ENCODE measurements at regions not wholly inside any gene's neighbourhood (a gene's known extent, or its start where the extent isn't known, plus 50 kb on each side); places are given as distances from the start of the nearest gene placed in this dataset.

- DNase-seq (ENCODE audit: low read depth in 3 of 3, low spot score in 2 of 3), result no peak
Observed at GRCh38 chr1:195153107-195153506, 1455.1 kb downstream of the KCNT2 start.

- no peak for DNase-seq (ENCODE audit: low read depth in 3 of 3, low spot score in 2 of 3)
Observed at GRCh38 chr1:195150768-195151167, 1457.5 kb downstream of the KCNT2 start.

GRCh38 chr1:195141294-195141693, 1466.9 kb downstream of the KCNT2 start:
- DNase-seq (ENCODE audit: low read depth in 3 of 3, low spot score in 2 of 3), result no peak

GRCh38 chr1:195130598-195130997, 1477.6 kb downstream of the KCNT2 start:
- no peak for DNase-seq (ENCODE audit: low read depth in 3 of 3, low spot score in 2 of 3)

- DNase-seq (ENCODE audit: low read depth in 3 of 3, low spot score in 2 of 3), result no peak
Observed at GRCh38 chr1:195122497-195122896, 1485.7 kb downstream of the KCNT2 start.

- DNase-seq (ENCODE audit: low read depth in 3 of 3, low spot score in 2 of 3), result no peak
Observed at GRCh38 chr1:195113471-195113870, 1494.8 kb downstream of the KCNT2 start.

- DNase-seq (ENCODE audit: low read depth in 3 of 3, low spot score in 2 of 3), result no peak
Observed at GRCh38 chr1:195105773-195106172, 1502.5 kb downstream of the KCNT2 start.

GRCh38 chr1:195105281-195105680, 1503.0 kb downstream of the KCNT2 start:
- DNase-seq (ENCODE audit: low read depth in 3 of 3, low spot score in 2 of 3), result no peak

- no peak for DNase-seq (ENCODE audit: low read depth in 3 of 3, low spot score in 2 of 3)
Observed at GRCh38 chr1:195097316-195097715, 1510.9 kb downstream of the KCNT2 start.

- no peak for DNase-seq (ENCODE audit: low read depth in 3 of 3, low spot score in 2 of 3)
Observed at GRCh38 chr1:195096051-195096521, 1512.2 kb downstream of the KCNT2 start.

- no peak for DNase-seq (ENCODE audit: low read depth in 3 of 3, low spot score in 2 of 3)
Observed at GRCh38 chr1:195085196-195085595, 1523.0 kb downstream of the KCNT2 start.

GRCh38 chr1:195082183-195082582, 1526.1 kb downstream of the KCNT2 start:
- no peak for DNase-seq (ENCODE audit: low read depth in 3 of 3, low spot score in 2 of 3)

GRCh38 chr1:195076682-195077081, 1531.6 kb downstream of the KCNT2 start:
- no peak for DNase-seq (ENCODE audit: low read depth in 3 of 3, low spot score in 2 of 3)

GRCh38 chr1:195075973-195076372, 1532.3 kb downstream of the KCNT2 start:
- DNase-seq (ENCODE audit: low read depth in 3 of 3, low spot score in 2 of 3), result no peak

- DNase-seq (ENCODE audit: low read depth in 3 of 3, low spot score in 2 of 3), result no peak
Observed at GRCh38 chr1:195071461-195071860, 1536.8 kb downstream of the KCNT2 start.

- no peak for DNase-seq (ENCODE audit: low read depth in 3 of 3, low spot score in 2 of 3)
Observed at GRCh38 chr1:195065437-195065836, 1542.8 kb downstream of the KCNT2 start.

- no peak for DNase-seq (ENCODE audit: low read depth in 3 of 3, low spot score in 2 of 3)
Observed at GRCh38 chr1:195064358-195064757, 1543.9 kb downstream of the KCNT2 start.

GRCh38 chr1:195054217-195054687, 1554.0 kb downstream of the KCNT2 start:
- no peak for DNase-seq (ENCODE audit: low read depth in 3 of 3, low spot score in 2 of 3)

- DNase-seq (ENCODE audit: low read depth in 3 of 3, low spot score in 2 of 3), result no peak
Observed at GRCh38 chr1:195053478-195053877, 1554.8 kb downstream of the KCNT2 start.

- no peak for DNase-seq (ENCODE audit: low read depth in 3 of 3, low spot score in 2 of 3)
Observed at GRCh38 chr1:195047772-195048171, 1560.5 kb downstream of the KCNT2 start.

GRCh38 chr1:195045072-195045471, 1563.2 kb downstream of the KCNT2 start:
- DNase-seq (ENCODE audit: low read depth in 3 of 3, low spot score in 2 of 3), result no peak

- DNase-seq (ENCODE audit: low read depth in 3 of 3, low spot score in 2 of 3), result no peak
Observed at GRCh38 chr1:195030793-195031192, 1577.4 kb downstream of the KCNT2 start.

GRCh38 chr1:195026792-195027191, 1581.4 kb downstream of the KCNT2 start:
- no peak for DNase-seq (ENCODE audit: low read depth in 3 of 3, low spot score in 2 of 3)

Data from right renal cortex interstitium (tissue), 3 donors.